Heart left ventricle (tissue), 16 donors: ENCODE measurements at regions not wholly inside any gene's neighbourhood (a gene's known extent, or its start where the extent isn't known, plus 50 kb on each side); places are given as distances from the start of the nearest gene placed in this dataset.
A peak's percentile ranks its signal among the peaks of the same experiment; 100 is the strongest.

ENCODE experiments used
- ATAC-seq, 4 donors: fragments of 200-7000 bp; cut with Tn5 transposase; one replicate each; pipeline ENCODE4 v1.9.1; 2020 to 2022; ENCODE audit warnings: moderate library complexity in 4 of 4, mild to moderate bottlenecking in 3 of 4, moderate number of reproducible peaks in 1 of 4
- DNase-seq, 5 donors: peaks; one replicate each; pipeline ENCODE4 v3.0.0-alpha.2; 2020
- H3K27ac ChIP-seq, 12 donors: fragments of 200-600 bp; sonication (generic) in 4 of 12; one replicate each; pipeline versions ENCODE4 v1.5.0 to v1.8.0; 2016 to 2022; ENCODE audit warnings: mild to moderate bottlenecking in 2 of 12
- H3K27me3 ChIP-seq, 9 donors: fragments of 200-600 bp; sonication (generic) in 2 of 9; one replicate each; pipeline versions ENCODE4 v1.5.1 to v1.8.0; 2016 to 2022; ENCODE audit warnings: mild to moderate bottlenecking in 3 of 9
- H3K36me3 ChIP-seq, 9 donors: fragments of 200-600 bp; sonication (generic) in 2 of 9; one replicate each; pipeline versions ENCODE4 v1.5.0 to v1.8.0; 2018 to 2022; ENCODE audit warnings: mild to moderate bottlenecking in 2 of 9
- H3K4me1 ChIP-seq, 12 donors: fragments of 200-600 bp; sonication (generic) in 4 of 12; one replicate each; pipeline versions ENCODE4 v1.5.0 to v1.8.0; 2016 to 2022; ENCODE audit warnings: mild to moderate bottlenecking in 3 of 12
- H3K4me3 ChIP-seq, 12 donors: fragments of 200-600 bp; sonication (generic) in 4 of 12; one replicate each; pipeline versions ENCODE4 v1.5.0 to v1.8.0; 2017 to 2022; ENCODE audit warnings: mild to moderate bottlenecking in 9 of 12, moderate library complexity in 4 of 12
- H3K9me3 ChIP-seq, 12 donors: fragments of 200-600 bp; sonication (generic) in 4 of 12; one replicate each; pipeline versions ENCODE4 v1.5.0 to v1.8.0; 2016 to 2022; ENCODE audit warnings: mild to moderate bottlenecking in 1 of 12
- POLR2A ChIP-seq, 2 donors: fragments of 450-650 bp; IDR thresholded peaks; one replicate each; pipeline ENCODE4 v1.6.1; 2017; ENCODE audit warnings: antibody characterized with exemption in 2 of 2, mild to moderate bottlenecking in 2 of 2, moderate library complexity in 2 of 2
- WGBS, 4 donors: extraction: QIAGEN DNeasy Blood & Tissue Kit in 2 of 4; methylation state at CpG; one replicate each; pipeline versions ENCODE4 v1.1.5 to v1.1.7; 2013 to 2018; 5-methylcytosine and 5-hydroxymethylcytosine counted together
- intact Hi-C, 10 donors: fragments of 100-400 bp; cut with DNase I; formaldehyde crosslinking; loops; one replicate each; pipeline versions ENCODE4 v1.11.1 to v1.14.2; 2022
- TF ChIP-seq, protein P1 (sequence below), 12 donors: fragments of 200-600 bp; sonication (generic) in 4 of 12; IDR thresholded peaks; one replicate each; pipeline versions ENCODE4 v1.5.0 to v1.8.0; 2018 to 2022; ENCODE audit warnings: antibody characterized with exemption in 12 of 12, mild to moderate bottlenecking in 5 of 12
- donor health status: ischemic (EF 13 %, LVEDD 7.1; RV severe dilation, severe dysfunction).
- donor health status: healthy with polysubstance abuse.
- donor health status: DM: no; HTN: yes; CAD: no.
- donor health status: DM: no; HTN: no; CAD: no.
- donor health status: ischemic (EF 25% LVEDD 6.9; RV normal size, moderate dysfunction).
- donor health status: ischemic (EF 25% LVEDD 5.7; RV mildly dilated, moderate dysfunction).
- donor health status: healthy.
- donor health status: DM: yes; HTN: yes; CAD: no.
- donor health status: ischemic (EF 35%, LVEDD 5.7; RV mildly dilated, moderate dysfunction).
- donor health status: nonischemic (EF 11% LVEDD 7.7; RV severe dilation, severe dysfunction).
- donor health status: DM: yes; HTN: yes; CAD: no.
- donor health status: PGD.
- donor health status: ischemic (EF 29% LVEDD 5.4; RV normal size, mild dysfunction).
- donor health status: nonischemic (EF 23%, LVEDD 6.1; RV moderate dilation, normal function).

GRCh38 chr9:91029650-91030361, 228.2 kb downstream of the SYK start:
- Histone ChIP-seq H3K4me1 (no peaks in the 10 kb centered on the region), H3K36me3 (no peaks in the 10 kb centered on the region), H3K4me3 (no peak overlapping the region), H3K9me3 (no peaks in the 10 kb centered on the region), H3K27me3 (peaks cover 0 to 12% (median 0%) of the 10 kb centered on the region in 9 donors), H3K27ac (no peak overlapping the region)
- TF ChIP-seq, protein P1, sequence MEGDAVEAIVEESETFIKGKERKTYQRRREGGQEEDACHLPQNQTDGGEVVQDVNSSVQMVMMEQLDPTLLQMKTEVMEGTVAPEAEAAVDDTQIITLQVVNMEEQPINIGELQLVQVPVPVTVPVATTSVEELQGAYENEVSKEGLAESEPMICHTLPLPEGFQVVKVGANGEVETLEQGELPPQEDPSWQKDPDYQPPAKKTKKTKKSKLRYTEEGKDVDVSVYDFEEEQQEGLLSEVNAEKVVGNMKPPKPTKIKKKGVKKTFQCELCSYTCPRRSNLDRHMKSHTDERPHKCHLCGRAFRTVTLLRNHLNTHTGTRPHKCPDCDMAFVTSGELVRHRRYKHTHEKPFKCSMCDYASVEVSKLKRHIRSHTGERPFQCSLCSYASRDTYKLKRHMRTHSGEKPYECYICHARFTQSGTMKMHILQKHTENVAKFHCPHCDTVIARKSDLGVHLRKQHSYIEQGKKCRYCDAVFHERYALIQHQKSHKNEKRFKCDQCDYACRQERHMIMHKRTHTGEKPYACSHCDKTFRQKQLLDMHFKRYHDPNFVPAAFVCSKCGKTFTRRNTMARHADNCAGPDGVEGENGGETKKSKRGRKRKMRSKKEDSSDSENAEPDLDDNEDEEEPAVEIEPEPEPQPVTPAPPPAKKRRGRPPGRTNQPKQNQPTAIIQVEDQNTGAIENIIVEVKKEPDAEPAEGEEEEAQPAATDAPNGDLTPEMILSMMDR (IDR thresholded peaks at IDR 0.05) = no peak
- intact Hi-C loops = loop anchor here in 3 of 10 donors (5.0 to 10.0 kb wide), 3 partner anchors 113 to 652 kb away; no protein-coding TSS in a partner anchor
- ATAC-seq (no peak), DNase-seq (no peak)
- 65 to 79% (median 73%) methylated on average over 18 of the region's 18 CpGs for WGBS, 4 donors

DNA sequence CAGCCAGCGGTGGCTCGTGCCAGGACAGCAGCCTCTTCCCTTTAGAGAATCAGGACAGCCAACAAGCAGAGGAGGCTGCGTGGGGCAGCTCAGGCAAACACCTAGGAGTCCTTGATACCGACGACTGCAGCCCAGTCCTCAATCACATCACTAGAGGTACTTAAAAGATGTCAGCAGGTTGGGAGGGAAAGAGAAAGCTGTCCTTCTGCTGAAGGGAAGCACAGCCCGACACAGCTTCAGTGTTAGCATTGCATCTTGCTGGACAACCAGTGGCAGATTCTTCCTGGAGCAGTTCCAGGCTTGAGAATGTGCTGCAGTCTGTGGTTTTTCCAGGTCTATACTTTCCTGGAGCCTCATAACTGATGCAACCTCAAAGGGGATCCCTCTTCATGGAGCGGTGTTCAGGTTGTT, 230.5 kb downstream of the SYK start:
- intact Hi-C loops = loop anchor here in 3 of 10 donors (5.0 to 10.0 kb wide), 3 partner anchors 115 to 650 kb away; no protein-coding TSS in a partner anchor
- TF ChIP-seq, protein P1 (IDR thresholded peaks at IDR 0.05) = no peak

GRCh38 chr9:91033270-91033669, 231.7 kb downstream of the SYK start:
- ATAC-seq (no peak), DNase-seq (no peak)
- no peak overlapping the region for H3K4me3 ChIP-seq
- peaks cover 0 to 17% (median 10%) of the 10 kb centered on the region in 12 donors for H3K4me1 ChIP-seq
- WGBS, 4 donors = 87 to 95% (median 93%) methylated on average over 5 of the region's 5 CpGs
- no peaks in the 10 kb centered on the region for H3K9me3 ChIP-seq
- intact Hi-C loops = loop anchor here in 3 of 10 donors (5.0 to 10.0 kb wide), 3 partner anchors 116 to 649 kb away; no protein-coding TSS in a partner anchor
- H3K36me3 ChIP-seq = no peaks in the 10 kb centered on the region
- H3K27me3 ChIP-seq = peaks cover 0 to 12% (median 0%) of the 10 kb centered on the region in 9 donors
- H3K27ac ChIP-seq = no peak overlapping the region
- no peak for TF ChIP-seq POLR2A (IDR thresholded peaks at IDR 0.05)
- TF ChIP-seq, protein P1 (IDR thresholded peaks at IDR 0.05) = no peak

More for the DNA sequence above, 230.5 kb downstream of the SYK start:
- DNase-seq = no peak
- Histone ChIP-seq H3K27me3 (peaks cover 0 to 12% (median 0%) of the 10 kb centered on the region in 9 donors), H3K4me1 (peaks cover 0 to 5% (median 3%) of the 10 kb centered on the region in 12 donors), H3K36me3 (no peaks in the 10 kb centered on the region), H3K9me3 (no peaks in the 10 kb centered on the region), H3K4me3 (no peak overlapping the region), H3K27ac (no peak overlapping the region)
- 59 to 85% (median 72%) methylated on average over 7 of the region's 7 CpGs for WGBS, 4 donors
- ATAC-seq = no peak

DNA sequence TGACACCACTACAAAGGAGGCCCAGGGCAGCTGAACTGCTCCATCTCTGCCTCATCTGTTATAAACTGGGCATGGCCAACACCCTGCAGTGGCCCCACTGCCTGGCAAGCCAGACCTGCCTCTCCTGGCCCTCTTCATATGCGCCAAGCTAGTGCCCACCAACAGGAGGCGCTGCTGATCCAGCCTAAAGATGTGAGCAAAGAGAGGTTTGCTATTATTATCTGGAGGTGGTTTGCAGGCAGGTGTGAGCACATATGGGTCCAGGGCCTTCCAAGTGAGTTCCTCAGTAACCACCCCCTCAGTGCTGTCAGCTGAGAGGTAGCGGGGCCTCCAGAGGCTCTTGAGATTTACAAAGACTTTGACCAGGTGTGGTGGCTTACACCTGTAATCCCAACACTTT, 232.2 kb downstream of the SYK start:
- TF ChIP-seq POLR2A (IDR thresholded peaks at IDR 0.05) = no peak
- TF ChIP-seq, protein P1 (IDR thresholded peaks at IDR 0.05) = peak in 9 of 12 donors; percentile 6 to 49 (median 25)
- intact Hi-C loops = loop anchor here in 3 of 10 donors (5.0 to 10.0 kb wide), 3 partner anchors 116 to 649 kb away; no protein-coding TSS in a partner anchor
- Histone ChIP-seq H3K27ac (no peak overlapping the region), H3K9me3 (no peaks in the 10 kb centered on the region), H3K27me3 (peaks cover 0 to 12% (median 0%) of the 10 kb centered on the region in 9 donors), H3K36me3 (no peaks in the 10 kb centered on the region), H3K4me1 (peaks cover 0 to 20% (median 10%) of the 10 kb centered on the region in 12 donors), H3K4me3 (no peak overlapping the region)
- ATAC-seq = no peak
- DNase-seq = peak in 1 of 5 donors; percentile 69
- 91 to 96% (median 92%) methylated on average over 2 to 3 of the region's 3 CpGs for WGBS, 4 donors
